ENCODE measurements at regions not wholly inside any gene's neighbourhood (a gene's known extent, or its start where the extent isn't known, plus 50 kb on each side); places are given as distances from the start of the nearest gene placed in this dataset.

- H3K9me3 ChIP-seq (replicated peaks; ENCODE audit: insufficient read depth, low read length), result no peaks in the 10 kb centered on the region
- H3K4me2 ChIP-seq (ENCODE audit: low read depth, low read length), result peak overlapping the region; percentile 27
- no peaks in the 10 kb centered on the region for H3K27me3 ChIP-seq (replicated peaks; ENCODE audit: insufficient read depth, low read length)
- no peak overlapping the region for H3K27ac ChIP-seq (ENCODE audit: low read length)
- no peak overlapping the region for H2AFZ ChIP-seq (ENCODE audit: low read length)
- no peak overlapping the region for H3K4me3 ChIP-seq (ENCODE audit: low read length)
- H3K4me1 ChIP-seq (ENCODE audit: low read length), result peaks cover 6% of the 10 kb centered on the region; the same call in 1 of the 2 replicates
- TF ChIP-seq EZH2phosphoT487 (IDR thresholded peaks at IDR 0.05; ENCODE audit: low read length), result no peak
- no peak for TF ChIP-seq EZH2 (optimal IDR thresholded peaks at IDR 0.05; ENCODE audit: low read depth, low read length)
- no peak for TF ChIP-seq CTCF (IDR thresholded peaks at IDR 0.05; ENCODE audit: low read length)
- H3K9me2 ChIP-seq (replicated peaks; ENCODE audit: insufficient read depth, low read length), result no peaks in the 10 kb centered on the region
- DNase-seq, result peak; percentile 89
- no peaks in the 10 kb centered on the region for H3F3A ChIP-seq (ENCODE audit: insufficient read depth, low read length)
- no peaks in the 10 kb centered on the region for H4K20me1 ChIP-seq (ENCODE audit: insufficient read depth, low read length)
- H3K36me3 ChIP-seq (replicated peaks; ENCODE audit: insufficient read depth, low read length), result no peaks in the 10 kb centered on the region
- no peaks in the 10 kb centered on the region for H3K79me2 ChIP-seq (ENCODE audit: low read length)
- no peak overlapping the region for H3K9ac ChIP-seq (ENCODE audit: low read length)
Observed at GRCh38 chrX:147351644-147352043, 537.1 kb upstream of the CXorf51A start.

DNA sequence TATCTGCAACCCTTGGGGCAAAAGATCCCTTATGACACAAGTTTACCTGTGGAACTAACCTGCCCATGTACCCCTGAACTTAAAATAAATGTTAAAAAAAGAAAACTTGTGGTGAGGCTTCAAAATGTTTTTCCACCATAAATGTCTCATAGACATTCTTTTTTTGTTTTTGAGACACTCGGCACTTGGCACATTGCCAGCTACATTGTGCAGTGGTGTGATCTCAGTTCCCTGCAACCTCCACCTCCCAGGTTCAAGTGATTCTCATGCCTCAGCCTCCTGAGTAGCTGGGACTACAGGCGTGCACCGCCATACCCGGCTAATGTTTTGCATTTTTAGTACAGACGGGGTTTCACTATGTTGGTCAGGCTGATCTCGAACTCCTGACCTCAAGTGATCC lies 528.9 kb upstream of the CXorf51A start:
- H2AFZ ChIP-seq (ENCODE audit: low read length), result no peak overlapping the region

GRCh38 chrX:147342197-147342596 lies 527.7 kb upstream of the CXorf51A start:
- DNase-seq, result no peak
- H3K27me3 ChIP-seq (replicated peaks; ENCODE audit: insufficient read depth, low read length), result no peaks in the 10 kb centered on the region
- H3K9me3 ChIP-seq (replicated peaks; ENCODE audit: insufficient read depth, low read length), result no peaks in the 10 kb centered on the region
- no peaks in the 10 kb centered on the region for H3K79me2 ChIP-seq (ENCODE audit: low read length)
- H2AFZ ChIP-seq (ENCODE audit: low read length), result no peak overlapping the region
- H3K9ac ChIP-seq (ENCODE audit: low read length), result no peak overlapping the region
- H4K20me1 ChIP-seq (ENCODE audit: insufficient read depth, low read length), result no peaks in the 10 kb centered on the region
- no peak overlapping the region for H3K4me3 ChIP-seq (ENCODE audit: low read length)
- TF ChIP-seq EZH2phosphoT487 (IDR thresholded peaks at IDR 0.05; ENCODE audit: low read length), result no peak
- TF ChIP-seq CTCF (IDR thresholded peaks at IDR 0.05; ENCODE audit: low read length), result no peak
- no peak for TF ChIP-seq EZH2 (optimal IDR thresholded peaks at IDR 0.05; ENCODE audit: low read depth, low read length)
- no peaks in the 10 kb centered on the region for H3K4me1 ChIP-seq (ENCODE audit: low read length)
- no peak overlapping the region for H3K27ac ChIP-seq (ENCODE audit: low read length)
- H3K36me3 ChIP-seq (replicated peaks; ENCODE audit: insufficient read depth, low read length), result no peaks in the 10 kb centered on the region
- H3F3A ChIP-seq (ENCODE audit: insufficient read depth, low read length), result no peaks in the 10 kb centered on the region
- no peak overlapping the region for H3K4me2 ChIP-seq (ENCODE audit: low read depth, low read length)
- H3K9me2 ChIP-seq (replicated peaks; ENCODE audit: insufficient read depth, low read length), result no peaks in the 10 kb centered on the region

More for the DNA sequence above, 528.9 kb upstream of the CXorf51A start:
- Histone ChIP-seq H4K20me1 (ENCODE audit: insufficient read depth, low read length) (no peaks in the 10 kb centered on the region), H3F3A (ENCODE audit: insufficient read depth, low read length) (no peaks in the 10 kb centered on the region), H3K79me2 (ENCODE audit: low read length) (no peaks in the 10 kb centered on the region), H3K9ac (ENCODE audit: low read length) (no peak overlapping the region), H3K9me2 (replicated peaks; ENCODE audit: insufficient read depth, low read length) (no peaks in the 10 kb centered on the region), H3K27ac (ENCODE audit: low read length) (no peak overlapping the region), H3K9me3 (replicated peaks; ENCODE audit: insufficient read depth, low read length) (no peaks in the 10 kb centered on the region), H3K4me1 (ENCODE audit: low read length) (no peaks in the 10 kb centered on the region), H3K4me3 (ENCODE audit: low read length) (no peak overlapping the region), H3K36me3 (replicated peaks; ENCODE audit: insufficient read depth, low read length) (no peaks in the 10 kb centered on the region), H3K4me2 (ENCODE audit: low read depth, low read length) (no peak overlapping the region), H3K27me3 (replicated peaks; ENCODE audit: insufficient read depth, low read length) (no peaks in the 10 kb centered on the region)
- DNase-seq, result no peak
- TF ChIP-seq EZH2 (optimal IDR thresholded peaks at IDR 0.05; ENCODE audit: low read depth, low read length) (no peak), EZH2phosphoT487 (IDR thresholded peaks at IDR 0.05; ENCODE audit: low read length) (no peak), CTCF (IDR thresholded peaks at IDR 0.05; ENCODE audit: low read length) (no peak)

Measured in MM.1S (cell line).